GM18867 (cell line): ENCODE measurements at regions not wholly inside any gene's neighbourhood (a gene's known extent, or its start where the extent isn't known, plus 50 kb on each side); places are given as distances from the start of the nearest gene placed in this dataset.

Experiments
- ATAC-seq: cut with Tn5 transposase; IDR thresholded peaks from one replicate; pipeline ENCODE4 v1.9.1; 2021; ENCODE audit warnings: mild to moderate bottlenecking, moderate library complexity; ENCODE audit not compliant: unreplicated experiment

DNA sequence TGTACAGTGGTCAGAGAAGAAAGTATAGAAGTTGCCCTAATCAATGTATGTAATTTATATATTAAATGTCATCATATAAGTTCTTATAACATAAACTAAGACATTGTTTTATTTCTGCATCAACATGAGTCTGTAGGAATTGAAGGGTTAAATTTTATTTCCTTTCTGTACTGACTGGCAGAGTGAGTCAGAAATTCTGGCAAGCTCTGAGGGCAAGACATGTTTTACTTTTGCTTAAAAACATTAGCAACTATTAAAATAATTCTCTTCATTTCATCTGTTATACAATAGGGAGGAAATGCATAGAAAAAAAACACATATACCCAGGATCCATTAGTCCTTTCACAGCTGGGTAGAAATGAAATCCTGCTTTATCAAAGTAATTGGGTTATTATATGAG, 171.4 kb upstream of the ALCAM start:
- ATAC-seq, result no peak

DNA sequence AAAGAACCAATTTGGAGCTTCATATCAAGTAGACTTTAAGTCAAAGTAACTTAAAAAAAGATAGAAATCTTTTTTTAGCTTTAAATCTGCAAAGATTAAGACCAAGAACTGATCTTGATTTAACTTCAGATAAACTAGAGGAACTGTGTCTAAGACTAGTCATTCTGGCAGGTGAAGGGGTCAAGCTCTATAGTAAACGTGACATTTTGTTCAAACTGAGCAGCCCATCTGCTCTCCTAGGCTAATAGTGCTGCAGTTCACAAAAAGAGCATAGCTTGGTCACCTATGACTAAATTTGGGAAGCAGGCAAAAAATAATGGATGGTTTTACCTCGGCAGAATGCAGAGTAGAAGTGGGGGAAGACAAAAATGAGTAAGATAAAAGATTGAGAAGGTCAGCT, 168.8 kb upstream of the ALCAM start:
- ATAC-seq, result no peak

DNA sequence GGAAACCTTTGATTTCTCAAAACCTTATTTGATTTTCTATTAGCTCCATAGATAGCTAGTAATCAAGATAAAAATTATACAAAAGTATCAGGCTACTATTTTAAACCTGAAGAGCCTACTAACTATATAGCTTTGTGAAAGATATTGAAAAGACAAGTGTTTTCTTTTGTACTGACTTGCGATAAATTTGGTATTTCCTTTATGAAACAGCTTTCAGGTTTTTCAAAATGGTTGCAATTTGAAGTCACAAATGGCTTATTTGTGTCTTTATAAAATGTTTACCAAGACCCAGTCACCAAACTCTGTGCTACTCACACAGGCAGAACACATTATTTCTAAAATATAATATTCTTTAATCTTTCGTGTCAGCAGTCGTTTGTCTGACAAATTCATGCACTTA, 167.5 kb upstream of the ALCAM start:
- no peak for ATAC-seq

DNA sequence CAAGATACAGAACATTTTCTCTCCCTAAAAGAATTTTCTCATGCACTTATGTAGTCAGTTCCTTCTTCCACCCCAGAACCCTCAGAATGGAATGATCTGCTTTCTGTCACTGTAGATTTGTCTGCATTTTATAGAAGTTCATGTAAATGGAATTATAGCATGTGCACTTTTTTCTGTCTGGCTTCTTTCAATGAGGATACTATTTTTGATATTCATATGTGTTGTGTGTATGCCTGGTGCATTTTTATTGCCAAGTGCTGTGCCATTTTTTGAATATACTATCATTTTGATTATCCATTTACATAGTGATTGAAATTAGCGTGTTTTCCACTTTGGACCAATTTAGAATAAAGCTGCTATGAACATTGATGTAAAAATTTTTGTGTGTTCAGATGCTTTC, 156.6 kb upstream of the ALCAM start:
- ATAC-seq, result no peak

DNA sequence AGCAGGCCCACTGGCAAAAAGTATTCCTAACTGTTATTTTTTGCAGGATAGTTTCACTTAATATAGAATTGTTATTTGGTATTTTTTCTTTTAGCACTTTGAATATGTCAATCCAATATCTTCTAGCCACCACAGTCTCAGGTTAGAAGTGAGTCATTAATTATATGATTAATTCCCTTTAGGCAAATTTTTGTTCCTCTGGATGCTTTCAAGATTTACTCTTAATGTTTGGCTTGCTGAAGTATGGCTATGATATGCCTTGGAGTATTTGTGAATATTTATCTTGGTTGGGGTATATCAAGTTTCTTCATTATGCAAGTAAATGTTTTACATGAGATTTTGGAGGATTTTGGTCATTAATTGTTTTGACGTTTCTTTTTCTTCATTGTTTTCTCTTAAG, 152.1 kb upstream of the ALCAM start:
- no peak for ATAC-seq

DNA sequence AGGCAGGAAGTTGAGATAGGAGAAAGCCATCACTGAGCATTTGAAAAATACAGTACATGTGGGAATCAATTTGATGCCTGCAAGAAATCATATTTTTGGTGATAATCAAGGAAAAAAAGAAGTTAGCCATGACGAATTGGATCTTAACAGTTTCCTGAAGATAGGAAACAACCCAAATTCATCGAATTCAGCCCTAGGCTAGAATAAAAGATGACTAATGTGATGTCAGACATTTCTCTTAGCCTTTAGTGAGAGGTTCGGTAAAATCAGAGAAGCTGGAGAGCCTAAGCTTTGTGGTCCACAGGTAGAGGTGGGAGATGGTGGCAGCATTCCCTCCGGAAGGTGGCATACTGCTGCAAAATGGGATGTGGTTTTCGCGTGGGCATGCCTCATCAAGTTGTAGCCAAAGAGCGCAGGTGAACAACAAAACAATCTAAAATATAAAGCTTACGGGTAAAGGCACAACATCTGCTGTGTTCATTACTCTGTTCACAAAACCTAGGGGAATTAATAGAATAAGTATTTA, 144.1 kb upstream of the ALCAM start:
- no peak for ATAC-seq

DNA sequence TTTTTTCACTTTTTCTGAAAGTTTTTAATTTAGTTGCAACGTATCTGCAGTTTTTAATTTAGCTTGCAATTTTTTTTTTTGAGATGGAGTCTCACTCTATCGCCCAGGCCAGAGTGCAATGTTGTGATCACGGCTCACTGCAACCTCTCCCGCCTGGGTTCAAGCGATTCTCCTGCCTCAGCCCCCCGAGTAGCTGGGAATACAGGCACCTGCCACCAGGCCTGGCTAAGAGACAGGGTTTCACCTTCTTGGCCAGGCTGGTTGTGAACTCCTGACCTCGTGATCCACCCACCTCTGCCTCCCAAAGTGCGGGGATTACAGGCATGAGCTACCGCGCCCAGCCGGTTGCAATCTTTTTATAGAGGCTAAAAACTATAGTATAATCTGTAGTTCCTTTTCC, 142.9 kb upstream of the ALCAM start:
- no peak for ATAC-seq

DNA sequence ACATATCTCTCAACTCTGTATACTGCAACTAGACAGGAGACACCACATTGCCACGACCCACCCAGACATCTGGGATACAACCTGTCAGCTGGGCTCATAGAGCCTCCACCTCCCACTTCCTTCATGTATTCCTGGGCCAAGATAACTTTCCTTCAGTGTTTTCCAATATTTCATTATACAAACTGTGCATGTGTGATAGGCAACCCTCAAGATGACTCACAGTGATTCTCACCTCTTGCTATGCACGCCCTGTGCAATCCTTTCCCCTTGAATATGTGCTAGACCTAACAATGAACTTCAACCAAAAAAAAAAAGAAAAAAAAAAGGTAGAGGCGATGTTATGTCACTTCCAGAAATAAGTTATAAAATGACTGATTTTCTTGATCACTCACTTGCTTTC, 138.0 kb upstream of the ALCAM start:
- ATAC-seq, result no peak

DNA sequence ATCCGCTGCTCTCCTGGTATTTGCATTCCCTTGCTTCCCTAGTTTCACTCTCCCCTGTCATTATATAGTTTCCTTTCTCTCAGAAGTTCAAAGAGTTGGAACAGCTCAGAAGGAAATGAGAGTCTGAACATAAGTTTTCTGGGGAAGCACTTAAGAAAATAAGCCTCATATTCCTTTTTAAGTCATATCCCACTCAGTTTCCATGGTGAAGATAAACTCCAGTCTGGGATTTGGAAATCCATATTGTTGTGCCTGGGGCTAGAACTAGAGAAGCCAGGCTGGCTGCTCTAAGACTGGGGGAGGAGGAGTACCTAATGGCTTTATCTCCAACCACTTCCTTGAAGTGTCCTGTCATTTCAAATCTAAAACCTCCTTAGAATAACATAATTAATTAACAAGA, 134.2 kb upstream of the ALCAM start:
- ATAC-seq, result no peak

DNA sequence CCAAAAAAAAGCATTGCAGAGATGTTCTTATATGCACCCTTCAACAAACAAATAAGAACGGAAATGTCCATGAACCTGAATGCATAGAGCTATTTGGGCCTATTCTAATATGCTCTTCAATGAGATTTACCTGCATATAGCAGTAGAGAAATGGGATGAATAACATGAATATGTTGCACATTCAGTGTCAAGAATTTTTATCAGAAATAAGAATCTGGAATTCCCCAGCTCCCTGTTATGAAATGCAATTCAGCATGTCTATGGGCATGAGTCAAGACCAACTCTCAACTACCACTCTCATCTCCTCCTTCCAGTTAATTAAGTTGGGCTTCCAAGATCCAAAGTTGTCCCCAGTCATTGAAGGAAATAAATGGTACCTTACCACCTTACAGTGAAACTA, 133.7 kb upstream of the ALCAM start:
- no peak for ATAC-seq

DNA sequence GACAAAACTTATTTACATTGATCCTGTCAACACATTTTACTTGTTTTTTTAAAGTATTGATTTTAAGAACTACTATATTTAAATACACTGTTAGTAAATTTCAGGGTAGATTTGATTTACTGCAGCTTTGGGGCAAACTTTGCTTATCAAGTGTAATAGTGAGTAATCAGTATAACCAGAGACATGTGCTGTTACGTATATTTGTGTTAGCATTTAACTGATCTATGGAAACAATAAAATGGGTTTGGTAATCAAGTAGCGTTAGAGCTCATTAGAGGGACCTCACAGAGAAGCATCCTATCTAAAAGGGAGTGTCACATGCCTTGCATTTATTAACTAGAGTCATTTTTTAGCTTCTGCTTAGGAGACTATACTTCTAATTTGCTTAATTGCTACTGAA, 131.5 kb upstream of the ALCAM start:
- ATAC-seq, result no peak

DNA sequence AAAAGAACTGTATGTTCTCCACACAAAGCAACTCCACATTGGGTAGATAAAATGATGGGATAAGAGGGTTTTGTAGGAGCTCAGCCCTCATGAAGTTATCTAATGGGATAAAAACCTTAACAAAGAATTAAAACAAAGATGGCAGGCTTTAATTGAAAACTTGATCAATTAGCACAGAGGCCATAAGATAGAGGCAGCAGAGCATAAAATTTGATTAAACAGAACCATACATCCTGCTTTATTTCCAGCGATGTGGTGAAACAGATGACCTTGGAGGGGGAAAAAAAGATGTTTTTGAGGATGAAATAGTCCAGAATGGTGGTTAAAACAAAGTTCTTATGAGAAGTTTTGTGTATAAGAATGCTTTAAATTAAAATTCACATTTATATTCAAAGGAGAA, 130.9 kb upstream of the ALCAM start:
- no peak for ATAC-seq

DNA sequence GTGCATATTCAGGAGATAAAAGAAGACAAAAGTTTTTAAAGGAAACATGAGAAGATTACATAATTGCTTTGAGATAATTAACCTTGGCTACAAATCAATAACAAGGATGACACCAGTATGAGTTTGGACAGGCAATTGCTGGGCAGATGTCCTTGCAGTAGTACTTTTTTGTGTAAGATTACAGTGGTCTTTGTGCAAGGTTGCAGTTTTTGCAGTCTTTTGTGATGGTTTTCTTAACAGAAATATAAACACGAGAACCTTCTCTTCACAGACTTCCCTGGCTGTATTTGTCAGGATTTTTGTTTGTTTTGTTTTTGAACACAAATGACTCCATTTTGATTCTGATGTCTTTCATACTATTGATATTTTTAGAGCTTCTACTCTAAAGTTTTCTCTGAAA, 128.3 kb upstream of the ALCAM start:
- ATAC-seq, result no peak

DNA sequence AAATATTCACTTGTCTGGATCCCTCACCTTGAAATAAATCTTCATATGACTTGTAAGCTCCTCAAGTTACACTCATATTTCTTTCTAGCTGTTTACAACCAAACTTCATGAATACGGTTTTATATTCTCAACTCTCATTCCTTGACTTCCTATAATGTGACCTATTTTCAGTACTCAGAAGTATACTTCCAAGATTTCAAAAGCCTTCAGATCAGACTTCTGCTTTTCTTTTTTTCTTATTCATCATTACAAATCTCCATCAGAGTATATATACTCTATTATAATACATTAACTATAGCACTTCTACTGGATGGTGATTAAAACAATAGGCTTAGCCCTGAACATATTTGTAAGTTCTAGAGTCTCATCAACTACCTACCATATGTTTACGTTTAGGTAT, 123.6 kb upstream of the ALCAM start:
- ATAC-seq, result no peak

DNA sequence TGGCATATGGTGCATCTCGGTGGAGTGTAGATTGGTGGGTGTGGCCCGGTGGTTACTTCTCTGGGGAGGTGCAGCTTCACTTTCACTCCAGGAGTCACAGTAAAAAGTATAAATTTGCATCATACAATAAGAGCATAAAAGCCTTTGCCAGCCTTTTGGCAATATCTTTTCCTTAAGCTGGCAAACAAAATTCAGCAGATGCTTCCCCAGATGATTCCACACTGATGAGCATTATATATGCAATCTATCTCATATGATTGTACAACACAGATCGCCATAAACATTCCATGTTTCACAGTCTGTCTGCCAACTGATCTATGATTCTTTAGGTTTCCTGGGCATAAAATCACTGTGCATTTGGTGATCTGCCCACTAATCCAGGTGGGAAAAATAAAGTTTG, 120.2 kb upstream of the ALCAM start:
- ATAC-seq, result no peak

DNA sequence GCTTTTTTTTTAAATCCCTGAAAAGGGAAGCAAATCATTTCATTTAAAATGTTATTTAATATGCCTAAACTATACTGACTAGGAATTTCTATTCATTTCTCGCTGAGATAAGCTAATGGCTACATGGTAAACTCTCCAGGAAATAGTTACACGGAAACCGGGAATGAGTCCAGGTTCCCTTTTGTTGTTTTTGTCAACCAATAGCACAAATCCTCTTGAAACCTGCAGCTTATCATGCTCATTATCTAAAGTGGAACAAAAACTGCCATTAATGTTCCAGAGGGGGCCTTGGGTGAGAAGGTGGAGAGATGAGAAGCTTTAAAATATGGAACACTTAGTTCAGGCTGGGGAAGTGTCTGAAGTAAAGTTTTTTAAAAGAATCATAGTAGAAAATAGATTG, 113.5 kb upstream of the ALCAM start:
- ATAC-seq, result no peak

DNA sequence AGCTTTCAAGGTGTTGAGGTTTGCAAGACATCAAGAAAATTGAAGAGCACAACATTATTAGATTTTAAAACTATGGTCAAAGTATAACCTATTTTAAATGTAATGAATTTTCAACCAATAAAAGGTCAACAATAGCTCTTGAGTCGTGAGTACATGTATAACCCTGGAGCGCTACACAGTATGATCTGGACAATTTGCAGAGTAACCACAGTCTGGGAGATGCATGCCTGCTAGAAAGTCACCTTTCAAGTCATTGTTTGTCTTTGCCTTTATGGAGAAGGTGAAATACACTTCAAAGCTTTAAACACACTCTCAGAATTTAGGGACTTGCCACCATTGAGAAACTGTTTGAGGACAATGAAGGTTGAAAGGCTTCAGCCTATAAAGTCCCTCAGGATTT, 112.6 kb upstream of the ALCAM start:
- ATAC-seq, result no peak

DNA sequence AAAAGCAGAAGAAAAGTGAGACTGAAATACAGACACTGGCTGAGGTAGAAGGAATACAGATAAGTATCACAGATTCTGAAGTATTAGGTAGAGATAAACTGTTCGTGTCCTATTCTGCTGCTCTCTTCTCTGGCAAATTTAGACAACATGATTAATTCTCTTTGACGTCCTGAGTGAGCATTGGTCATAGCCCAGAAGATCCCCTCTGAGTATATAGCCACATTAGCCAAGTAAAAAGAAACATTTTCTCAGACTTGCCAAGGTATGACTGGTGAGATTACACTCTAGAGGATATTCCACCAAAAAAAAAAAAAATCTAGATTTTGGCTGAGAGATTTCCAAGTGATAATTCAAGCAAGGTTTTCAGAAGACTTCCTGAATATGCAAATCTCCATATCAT, 111.4 kb upstream of the ALCAM start:
- ATAC-seq, result no peak

DNA sequence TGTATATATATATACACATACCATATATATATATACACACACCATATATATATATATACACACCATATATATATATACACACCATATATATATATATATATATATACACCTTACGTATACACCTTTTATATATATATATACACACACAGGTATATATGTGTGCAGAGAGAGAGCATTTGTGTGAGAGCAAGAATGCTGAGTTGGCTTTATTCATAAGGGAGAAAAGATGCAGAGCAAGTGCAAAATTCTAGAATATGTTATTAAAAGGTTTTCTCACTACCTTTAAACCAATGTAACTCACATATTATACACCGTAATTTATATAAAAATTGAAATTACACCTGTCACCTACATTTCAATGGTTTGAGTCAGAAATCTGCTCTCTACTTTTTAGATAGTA, 107.2 kb upstream of the ALCAM start:
- ATAC-seq, result no peak

DNA sequence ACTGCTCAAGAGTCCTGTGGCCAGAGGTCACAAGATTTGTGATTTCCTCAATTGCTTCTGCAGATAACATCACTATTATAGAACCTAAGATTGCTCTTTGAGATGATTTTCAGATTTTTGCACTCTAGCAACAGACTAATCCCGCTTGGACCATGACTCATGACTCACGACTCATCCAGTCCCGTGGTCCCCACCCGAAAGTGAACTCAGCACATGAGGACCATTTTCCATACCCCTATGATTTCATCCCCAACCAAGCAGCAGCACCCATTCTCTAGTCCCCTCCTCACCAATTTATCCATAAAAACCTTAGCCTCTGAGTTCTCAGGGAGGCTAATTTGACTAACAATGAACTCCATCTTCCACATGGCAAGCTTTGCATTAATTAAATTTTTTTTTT, 106.3 kb upstream of the ALCAM start:
- no peak for ATAC-seq

DNA sequence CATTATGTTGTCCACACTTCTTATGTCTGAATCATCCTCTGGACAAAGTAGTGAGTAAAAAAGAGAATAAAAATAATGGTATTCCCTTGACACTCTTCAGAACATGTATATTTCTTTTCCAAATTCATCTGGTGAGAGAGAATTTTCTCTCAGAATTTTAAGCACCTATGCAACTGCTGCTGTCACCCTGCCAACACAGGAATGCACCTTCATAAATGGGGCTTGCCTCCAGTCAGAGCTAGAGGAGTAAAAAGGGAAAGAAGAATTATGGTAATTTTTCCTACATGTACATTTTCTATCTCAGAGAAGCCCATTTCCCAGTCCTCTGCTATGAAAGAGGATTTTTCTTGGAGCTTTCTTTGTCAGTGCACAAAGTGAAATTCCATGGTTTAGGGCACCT, 92.2 kb upstream of the ALCAM start:
- ATAC-seq, result no peak

DNA sequence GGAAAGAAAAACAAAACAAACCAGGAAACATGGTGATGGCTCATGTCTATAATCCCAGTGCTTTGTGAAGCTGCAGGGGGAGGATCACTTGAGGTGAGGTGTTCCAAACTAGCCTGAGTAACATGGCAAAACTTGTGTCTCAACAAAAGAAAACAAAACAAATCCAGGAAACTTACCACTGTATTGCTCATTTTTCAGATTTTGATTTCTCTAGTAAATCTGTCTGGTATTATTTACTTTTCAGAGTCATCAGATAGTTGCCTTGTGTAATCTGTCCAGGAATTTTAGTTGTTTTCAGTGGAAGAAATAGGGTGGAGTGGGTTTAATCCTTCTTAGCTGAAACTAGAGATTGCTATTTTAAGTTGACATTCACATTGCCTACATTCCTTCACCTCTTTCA, 91.8 kb upstream of the ALCAM start:
- ATAC-seq, result no peak

DNA sequence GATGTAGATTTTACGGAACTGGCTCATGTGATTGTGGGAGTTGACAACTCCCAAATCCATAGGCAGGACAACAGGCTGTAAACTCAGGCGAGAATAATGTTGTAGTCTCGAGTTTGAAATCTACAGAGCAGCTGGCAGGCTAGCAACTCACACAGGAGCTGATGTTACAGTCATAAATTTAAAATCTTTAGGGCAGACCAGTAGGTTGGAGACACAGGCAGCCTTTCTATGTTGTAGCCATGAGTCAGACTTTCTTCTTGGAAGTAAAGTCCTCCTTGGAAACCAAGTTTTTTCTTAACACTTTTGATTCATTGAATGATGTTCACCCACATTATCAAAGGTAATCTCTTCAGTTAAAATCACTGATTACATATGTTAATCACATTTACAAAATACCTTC, 89.1 kb upstream of the ALCAM start:
- ATAC-seq, result no peak

DNA sequence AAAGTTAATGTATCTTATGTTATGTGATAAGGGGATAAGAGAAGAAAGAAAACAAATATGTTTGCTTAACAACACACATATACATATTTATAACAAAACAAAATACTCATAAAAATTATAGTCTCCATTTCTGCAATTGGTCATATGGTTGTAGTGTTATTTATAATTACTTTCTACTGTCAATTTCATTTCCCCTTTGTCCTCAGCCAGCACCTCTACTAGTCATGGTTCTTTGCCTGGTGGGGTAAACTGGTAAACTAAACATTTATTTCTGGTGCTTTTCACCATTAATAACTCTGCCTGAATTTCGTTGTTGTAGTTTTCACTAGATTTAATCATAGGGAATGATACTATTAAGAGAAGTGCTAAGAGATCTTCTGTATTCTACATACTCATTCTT, 88.0 kb upstream of the ALCAM start:
- peak; percentile 57 for ATAC-seq
